Smooth muscle cell (in vitro differentiated cells): ENCODE measurements at regions not wholly inside any gene's neighbourhood (a gene's known extent, or its start where the extent isn't known, plus 50 kb on each side); places are given as distances from the start of the nearest gene placed in this dataset.

Experiments
- DNase-seq: peaks from one replicate; lab custom pipeline; 2025; ENCODE audit not compliant: unreplicated experiment; lab: John Stamatoyannopoulos, UW
- H2AFZ ChIP-seq: fragments of 200-600 bp; sonication (generic); 2 replicates; pipeline ENCODE4 v1.6.0; 2016; ENCODE audit warnings: antibody characterized with exemption, low read depth, mild to moderate bottlenecking
- H3F3A ChIP-seq: fragments of 200-600 bp; sonication (generic); 2 replicates; pipeline ENCODE4 v1.6.0; 2017; ENCODE audit warnings: antibody characterized with exemption, low read depth
- H3K27ac ChIP-seq: fragments of 200-600 bp; sonication (generic); 2 replicates; pipeline ENCODE4 v1.5.1; 2016; ENCODE audit warnings: low read depth, mild to moderate bottlenecking
- H3K27me3 ChIP-seq: fragments of 200-600 bp; sonication (generic); 2 replicates; pipeline ENCODE4 v1.6.1; 2016; ENCODE audit warnings: low read depth, mild to moderate bottlenecking
- H3K36me3 ChIP-seq: fragments of 200-600 bp; sonication (generic); 2 replicates; pipeline ENCODE4 v1.5.1; 2016; ENCODE audit warnings: low read depth
- H3K4me1 ChIP-seq: fragments of 200-600 bp; sonication (generic); 2 replicates; pipeline ENCODE4 v1.5.1; 2016; ENCODE audit warnings: low read depth
- H3K4me2 ChIP-seq: fragments of 200-600 bp; sonication (generic); 2 replicates; pipeline ENCODE4 v1.6.0; 2016; ENCODE audit warnings: mild to moderate bottlenecking
- H3K4me3 ChIP-seq: fragments of 200-600 bp; sonication (generic); 2 replicates; pipeline ENCODE4 v1.5.1; 2016; ENCODE audit warnings: mild to moderate bottlenecking
- H3K79me2 ChIP-seq: fragments of 200-600 bp; sonication (generic); 2 replicates; pipeline ENCODE4 v1.6.0; 2016; ENCODE audit warnings: low read depth, mild to moderate bottlenecking
- H3K9ac ChIP-seq: fragments of 200-600 bp; sonication (generic); 2 replicates; pipeline ENCODE4 v1.6.0; 2016; ENCODE audit warnings: low read depth
- H3K9me3 ChIP-seq: fragments of 200-600 bp; sonication (generic); replicated peaks from 2 replicates; pipeline ENCODE4 v1.5.1; 2016; ENCODE audit warnings: low read depth
- H4K20me1 ChIP-seq: fragments of 200-600 bp; sonication (generic); 2 replicates; pipeline ENCODE4 v1.6.0; 2016; ENCODE audit warnings: low read depth
- WGBS: methylation state at CpG from one replicate; pipeline ENCODE4 v1.1.7; 2016; ENCODE audit warnings: low lambda C conversion rate; 5-methylcytosine and 5-hydroxymethylcytosine counted together
- TF ChIP-seq, protein P1 (sequence below): fragments of 200-600 bp; sonication (generic); IDR thresholded peaks from 2 replicates; pipeline ENCODE4 v1.5.1; 2017; ENCODE audit warnings: borderline replicate concordance, mild to moderate bottlenecking, antibody characterized with exemption; ENCODE audit not compliant: insufficient read depth, poor library complexity, severe bottlenecking

- WGBS: 94% methylated on average over 4 of the region's 4 CpGs
Observed at GRCh38 chr4:159042868-159043267, 60.0 kb upstream of the RAPGEF2 start.

GRCh38 chr4:159043861-159044260 is 59.0 kb upstream of the RAPGEF2 start:
- no peaks in the 10 kb centered on the region for H3K79me2 ChIP-seq
- peaks cover 4% of the 10 kb centered on the region for H3F3A ChIP-seq
- no peaks in the 10 kb centered on the region for H3K36me3 ChIP-seq
- no peak overlapping the region for H3K27ac ChIP-seq
- H3K4me3 ChIP-seq: no peak overlapping the region
- TF ChIP-seq, protein P1, sequence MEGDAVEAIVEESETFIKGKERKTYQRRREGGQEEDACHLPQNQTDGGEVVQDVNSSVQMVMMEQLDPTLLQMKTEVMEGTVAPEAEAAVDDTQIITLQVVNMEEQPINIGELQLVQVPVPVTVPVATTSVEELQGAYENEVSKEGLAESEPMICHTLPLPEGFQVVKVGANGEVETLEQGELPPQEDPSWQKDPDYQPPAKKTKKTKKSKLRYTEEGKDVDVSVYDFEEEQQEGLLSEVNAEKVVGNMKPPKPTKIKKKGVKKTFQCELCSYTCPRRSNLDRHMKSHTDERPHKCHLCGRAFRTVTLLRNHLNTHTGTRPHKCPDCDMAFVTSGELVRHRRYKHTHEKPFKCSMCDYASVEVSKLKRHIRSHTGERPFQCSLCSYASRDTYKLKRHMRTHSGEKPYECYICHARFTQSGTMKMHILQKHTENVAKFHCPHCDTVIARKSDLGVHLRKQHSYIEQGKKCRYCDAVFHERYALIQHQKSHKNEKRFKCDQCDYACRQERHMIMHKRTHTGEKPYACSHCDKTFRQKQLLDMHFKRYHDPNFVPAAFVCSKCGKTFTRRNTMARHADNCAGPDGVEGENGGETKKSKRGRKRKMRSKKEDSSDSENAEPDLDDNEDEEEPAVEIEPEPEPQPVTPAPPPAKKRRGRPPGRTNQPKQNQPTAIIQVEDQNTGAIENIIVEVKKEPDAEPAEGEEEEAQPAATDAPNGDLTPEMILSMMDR: no peak
- no peaks in the 10 kb centered on the region for H3K27me3 ChIP-seq
- H3K9me3 ChIP-seq: no peaks in the 10 kb centered on the region
- no peak overlapping the region for H2AFZ ChIP-seq
- no peak overlapping the region for H3K4me2 ChIP-seq
- no peak for DNase-seq
- H4K20me1 ChIP-seq: no peaks in the 10 kb centered on the region
- WGBS: 84% methylated on average over 3 of the region's 3 CpGs
- H3K4me1 ChIP-seq: peaks cover 9% of the 10 kb centered on the region
- H3K9ac ChIP-seq: no peak overlapping the region

More at GRCh38 chr4:159042868-159043267, 60.0 kb upstream of the RAPGEF2 start:
- Histone ChIP-seq H3K4me2 (no peak overlapping the region), H3K79me2 (no peaks in the 10 kb centered on the region), H3K4me3 (no peak overlapping the region), H3K27me3 (no peaks in the 10 kb centered on the region), H3K36me3 (no peaks in the 10 kb centered on the region), H2AFZ (no peak overlapping the region), H3K9ac (no peak overlapping the region), H4K20me1 (no peaks in the 10 kb centered on the region), H3K4me1 (peaks cover 5% of the 10 kb centered on the region), H3F3A (peaks cover 2% of the 10 kb centered on the region), H3K9me3 (no peaks in the 10 kb centered on the region), H3K27ac (no peak overlapping the region)
- TF ChIP-seq, protein P1: no peak
- no peak for DNase-seq

- H3F3A ChIP-seq: peaks cover 4% of the 10 kb centered on the region
- H3K9me3 ChIP-seq: no peaks in the 10 kb centered on the region
- H3K27me3 ChIP-seq: no peaks in the 10 kb centered on the region
- no peaks in the 10 kb centered on the region for H3K79me2 ChIP-seq
- H3K36me3 ChIP-seq: no peaks in the 10 kb centered on the region
- H3K9ac ChIP-seq: no peak overlapping the region
- no peak for DNase-seq
- H3K4me2 ChIP-seq: no peak overlapping the region
- TF ChIP-seq, protein P1: no peak
- H4K20me1 ChIP-seq: no peaks in the 10 kb centered on the region
- H2AFZ ChIP-seq: no peak overlapping the region
- H3K27ac ChIP-seq: no peak overlapping the region
- no peak overlapping the region for H3K4me3 ChIP-seq
- peaks cover 9% of the 10 kb centered on the region for H3K4me1 ChIP-seq
Observed at GRCh38 chr4:159045321-159045720, 57.6 kb upstream of the RAPGEF2 start.

GRCh38 chr4:159046683-159047082 is 56.2 kb upstream of the RAPGEF2 start:
- no peaks in the 10 kb centered on the region for H3K27me3 ChIP-seq
- 90% methylated on average over 6 of the region's 6 CpGs for WGBS
- DNase-seq: no peak
- H3K4me2 ChIP-seq: no peak overlapping the region
- H3K36me3 ChIP-seq: no peaks in the 10 kb centered on the region
- H3K79me2 ChIP-seq: no peaks in the 10 kb centered on the region
- H3K27ac ChIP-seq: no peak overlapping the region
- H3K9me3 ChIP-seq: no peaks in the 10 kb centered on the region
- H2AFZ ChIP-seq: no peak overlapping the region
- H3F3A ChIP-seq: peaks cover 4% of the 10 kb centered on the region
- TF ChIP-seq, protein P1: no peak
- peaks cover 14% of the 10 kb centered on the region for H3K4me1 ChIP-seq
- H3K9ac ChIP-seq: no peak overlapping the region
- H3K4me3 ChIP-seq: no peak overlapping the region
- no peaks in the 10 kb centered on the region for H4K20me1 ChIP-seq
